HepG2 (cell line): ENCODE measurements at regions not wholly inside any gene's neighbourhood (a gene's known extent, or its start where the extent isn't known, plus 50 kb on each side); places are given as distances from the start of the nearest gene placed in this dataset.
A peak's percentile ranks its signal among the peaks of the same experiment; 100 is the strongest.

Source experiments
- CREM ChIP-seq, 2 experiments: sonication (generic) in 1 of 2; formaldehyde crosslinking in 1 of 2; IDR thresholded peaks; 2 replicates each; pipeline versions ENCODE4 v1.4.0 to v1.6.1; 2016 to 2020; ENCODE audit warnings: antibody characterized with exemption in 1 of 2, mild to moderate bottlenecking in 1 of 2, missing genetic modification reagents in 1 of 2
- GABPB1 ChIP-seq: IDR thresholded peaks from 2 replicates; pipeline ENCODE4 v1.6.1; 2016; ENCODE audit warnings: mild to moderate bottlenecking, missing genetic modification reagents, moderate library complexity, missing compliant biosample characterization
- GATA4 ChIP-seq: sonication (generic); IDR thresholded peaks from 2 replicates; pipeline ENCODE4 v1.6.1; 2016; ENCODE audit warnings: antibody characterized with exemption, low read depth, borderline replicate concordance
- HMGXB3 ChIP-seq: sonication (generic); formaldehyde crosslinking; IDR thresholded peaks from 2 replicates; pipeline ENCODE4 v1.4.0; 2020; ENCODE audit warnings: missing genetic modification reagents, borderline replicate concordance
- HNF1B ChIP-seq: sonication (generic); formaldehyde crosslinking; IDR thresholded peaks from 2 replicates; pipeline ENCODE4 v1.5.1; 2020; ENCODE audit warnings: mild to moderate bottlenecking, moderate library complexity, missing genetic modification reagents
- HNF4A ChIP-seq: sonication (generic); formaldehyde crosslinking; IDR thresholded peaks from 2 replicates; pipeline ENCODE4 v1.4.0; 2020; ENCODE audit warnings: missing genetic modification reagents
- HNF4G ChIP-seq, 2 experiments: sonication (generic) in 1 of 2; formaldehyde crosslinking in 1 of 2; IDR thresholded peaks; 2 replicates each; pipeline versions ENCODE4 v1.4.0 to v1.6.1; 2011 to 2020; ENCODE audit warnings: borderline replicate concordance in 2 of 2, low read depth in 2 of 2, mild to moderate bottlenecking in 2 of 2, low read length in 1 of 2, missing genetic modification reagents in 1 of 2, moderate library complexity in 1 of 2
- KAT8 ChIP-seq: IDR thresholded peaks from 2 replicates; pipeline ENCODE4 v1.6.1; 2016; ENCODE audit warnings: missing genetic modification reagents, missing compliant biosample characterization
- MED1 ChIP-seq: sonication (generic); formaldehyde crosslinking; IDR thresholded peaks from 2 replicates; pipeline ENCODE4 v1.4.0; 2020; ENCODE audit warnings: missing genetic modification reagents
- NCOR1 ChIP-seq: fragments of 200-600 bp; sonication (generic); IDR thresholded peaks from 2 replicates; pipeline ENCODE4 v1.7.0; 2017; ENCODE audit warnings: antibody characterized with exemption, low read length, borderline replicate concordance
- NR2F1 ChIP-seq, 2 experiments: fragments of 450-650 bp in 1 of 2; formaldehyde crosslinking in 1 of 2; IDR thresholded peaks; 2 replicates each; pipeline versions ENCODE4 v1.5.0 to v1.6.1; 2016 to 2020; ENCODE audit warnings: mild to moderate bottlenecking in 1 of 2, missing compliant biosample characterization in 1 of 2, missing genetic modification reagents in 1 of 2, moderate library complexity in 1 of 2
- PATZ1 ChIP-seq: sonication (generic); formaldehyde crosslinking; IDR thresholded peaks from 2 replicates; pipeline ENCODE4 v1.4.0; 2020; ENCODE audit warnings: missing genetic modification reagents
- RXRB ChIP-seq: IDR thresholded peaks from 2 replicates; pipeline ENCODE4 v1.6.1; 2016; ENCODE audit warnings: borderline replicate concordance, missing genetic modification reagents, missing compliant biosample characterization
- SAP130 ChIP-seq: IDR thresholded peaks from 2 replicates; pipeline ENCODE4 v1.6.1; 2016; ENCODE audit warnings: low read depth
- TEAD3 ChIP-seq: optimal IDR thresholded peaks from 2 replicates; pipeline ENCODE3; 2016; ENCODE audit warnings: borderline replicate concordance
- TOE1 ChIP-seq: sonication (generic); formaldehyde crosslinking; IDR thresholded peaks from 2 replicates; pipeline ENCODE4 v1.4.0; 2020; ENCODE audit warnings: mild to moderate bottlenecking, missing genetic modification reagents
- WIZ ChIP-seq: sonication (generic); formaldehyde crosslinking; IDR thresholded peaks from 2 replicates; pipeline ENCODE4 v1.5.1; 2020; ENCODE audit warnings: mild to moderate bottlenecking, missing genetic modification reagents
- ZFX ChIP-seq: sonication (generic); formaldehyde crosslinking; IDR thresholded peaks from 2 replicates; pipeline ENCODE4 v1.4.0; 2020; ENCODE audit warnings: mild to moderate bottlenecking, low read depth, missing genetic modification reagents, moderate library complexity
- ZKSCAN1 ChIP-seq: fragments of 150-350 bp; IDR thresholded peaks from 2 replicates; pipeline ENCODE4 v1.6.1; 2014; ENCODE audit warnings: low read length
- ZNF20 ChIP-seq: sonication (generic); formaldehyde crosslinking; IDR thresholded peaks from 2 replicates; pipeline ENCODE4 v1.4.0; 2020; ENCODE audit warnings: mild to moderate bottlenecking, moderate library complexity, missing genetic modification reagents
- ZNF383 ChIP-seq: sonication (generic); formaldehyde crosslinking; IDR thresholded peaks from 2 replicates; pipeline ENCODE4 v1.4.0; 2020; ENCODE audit warnings: missing genetic modification reagents, mild to moderate bottlenecking, borderline replicate concordance
- ZNF510 ChIP-seq: sonication (generic); formaldehyde crosslinking; IDR thresholded peaks from 2 replicates; pipeline ENCODE4 v1.4.0; 2020; ENCODE audit warnings: low read depth, mild to moderate bottlenecking, missing genetic modification reagents
- ZNF552 ChIP-seq: sonication (generic); formaldehyde crosslinking; IDR thresholded peaks from 2 replicates; pipeline ENCODE4 v1.9.0; 2022; ENCODE audit warnings: missing genetic modification reagents, mild to moderate bottlenecking, borderline replicate concordance

- TF ChIP-seq HMGXB3 (CRISPR knock-in tag) (peak; percentile 30; the same call in 1 of the 2 replicates), TOE1 (CRISPR knock-in tag) (no peak), ZNF20 (CRISPR knock-in tag) (no peak), TEAD3 (peak; percentile 57), HNF4A (peak; percentile 68; the same call in 1 of the 2 replicates), ZKSCAN1 (no peak), ZFX (peak; percentile 22; the same call in 1 of the 2 replicates), HNF1B (peak; percentile 98), MED1 (CRISPR knock-in tag) (peak; percentile 85), HNF4G (IDR thresholded peaks at IDR 0.05; ENCODE audit: borderline replicate concordance, low read depth, low read length) (0 out of 2 replicates have a peak, but pooled peaks have one; percentile 23), HNF4G (CRISPR knock-in tag; IDR thresholded peaks at IDR 0.05; ENCODE audit: borderline replicate concordance, low read depth) (no peak), ZNF383 (CRISPR knock-in tag) (no peak), GABPB1 (CRISPR knock-in tag) (peak; percentile 24), RXRB (CRISPR knock-in tag) (peak; percentile 81), ZNF510 (CRISPR knock-in tag) (no peak), NCOR1 (peak; percentile 74; the same call in 1 of the 2 replicates), GATA4 (0 out of 2 replicates have a peak, but pooled peaks have one; percentile 31), CREM (IDR thresholded peaks at IDR 0.05) (peak; percentile 34; the same call in 1 of the 2 replicates), CREM (CRISPR knock-in tag; IDR thresholded peaks at IDR 0.05) (no peak), SAP130 (CRISPR knock-in tag) (peak; percentile 75), ZNF552 (CRISPR knock-in tag) (no peak), KAT8 (CRISPR knock-in tag) (peak; percentile 31; the same call in 1 of the 2 replicates), WIZ (no peak), NR2F1 (CRISPR knock-in tag; IDR thresholded peaks at IDR 0.05) (peak; percentile 97 to 98), PATZ1 (CRISPR knock-in tag) (peak; percentile 36; the same call in 1 of the 2 replicates)
Measured at GRCh38 chr3:72571052-72571451, 277.2 kb downstream of the SHQ1 start (continued).
